ENCODE measurements at regions not wholly inside any gene's neighbourhood (a gene's known extent, or its start where the extent isn't known, plus 50 kb on each side); places are given as distances from the start of the nearest gene placed in this dataset.

- no peak overlapping the region for H3K4me3 ChIP-seq (ENCODE audit: low read depth, low read length)
- DNase-seq (ENCODE audit: low read depth): no peak
- no peak for TF ChIP-seq CTCF (IDR thresholded peaks at IDR 0.05; ENCODE audit: control insufficient read depth, extremely low read depth, insufficient read depth)
Measured at GRCh38 chr6:166877906-166878305, 78.4 kb downstream of the RNASET2 start.

- DNase-seq (ENCODE audit: low read depth): no peak
- H3K4me3 ChIP-seq (ENCODE audit: low read depth, low read length): no peak overlapping the region
- TF ChIP-seq CTCF (IDR thresholded peaks at IDR 0.05; ENCODE audit: control insufficient read depth, extremely low read depth, insufficient read depth): no peak
Measured at GRCh38 chr6:166877349-166877748, 79.0 kb downstream of the RNASET2 start.

- H3K4me3 ChIP-seq (ENCODE audit: low read depth, low read length): no peak overlapping the region
- no peak for DNase-seq (ENCODE audit: low read depth)
- TF ChIP-seq CTCF (IDR thresholded peaks at IDR 0.05; ENCODE audit: control insufficient read depth, extremely low read depth, insufficient read depth): no peak
Measured at GRCh38 chr6:166872531-166873009, 83.8 kb downstream of the RNASET2 start.

- no peak overlapping the region for H3K4me3 ChIP-seq (ENCODE audit: low read depth, low read length)
- no peak for DNase-seq (ENCODE audit: low read depth)
- no peak for TF ChIP-seq CTCF (IDR thresholded peaks at IDR 0.05; ENCODE audit: control insufficient read depth, extremely low read depth, insufficient read depth)
Measured at GRCh38 chr6:166870602-166871208, 85.6 kb downstream of the RNASET2 start.

- no peak overlapping the region for H3K4me3 ChIP-seq (ENCODE audit: low read depth, low read length)
Measured at GRCh38 chr6:166866839-166867637, 89.3 kb downstream of the RNASET2 start.

GRCh38 chr6:166864333-166864732 is 92.0 kb downstream of the RNASET2 start:
- no peak overlapping the region for H3K4me3 ChIP-seq (ENCODE audit: low read depth, low read length)
- DNase-seq (ENCODE audit: low read depth): no peak
- TF ChIP-seq CTCF (IDR thresholded peaks at IDR 0.05; ENCODE audit: control insufficient read depth, extremely low read depth, insufficient read depth): no peak

More at GRCh38 chr6:166866839-166867637, 89.3 kb downstream of the RNASET2 start:
- DNase-seq (ENCODE audit: low read depth): no peak
- no peak for TF ChIP-seq CTCF (IDR thresholded peaks at IDR 0.05; ENCODE audit: control insufficient read depth, extremely low read depth, insufficient read depth)
